GM18520 (cell line): ENCODE measurements at regions not wholly inside any gene's neighbourhood (a gene's known extent, or its start where the extent isn't known, plus 50 kb on each side); places are given as distances from the start of the nearest gene placed in this dataset.
"Not testable (repeated sequence)": the region's sequence is repeated elsewhere in the genome, so short reads cannot be mapped to it uniquely, and the experiment has no call there.

ENCODE experiments used
- ATAC-seq: cut with Tn5 transposase; IDR thresholded peaks from one replicate; pipeline ENCODE4 v1.9.1; 2021; ENCODE audit not compliant: unreplicated experiment

DNA sequence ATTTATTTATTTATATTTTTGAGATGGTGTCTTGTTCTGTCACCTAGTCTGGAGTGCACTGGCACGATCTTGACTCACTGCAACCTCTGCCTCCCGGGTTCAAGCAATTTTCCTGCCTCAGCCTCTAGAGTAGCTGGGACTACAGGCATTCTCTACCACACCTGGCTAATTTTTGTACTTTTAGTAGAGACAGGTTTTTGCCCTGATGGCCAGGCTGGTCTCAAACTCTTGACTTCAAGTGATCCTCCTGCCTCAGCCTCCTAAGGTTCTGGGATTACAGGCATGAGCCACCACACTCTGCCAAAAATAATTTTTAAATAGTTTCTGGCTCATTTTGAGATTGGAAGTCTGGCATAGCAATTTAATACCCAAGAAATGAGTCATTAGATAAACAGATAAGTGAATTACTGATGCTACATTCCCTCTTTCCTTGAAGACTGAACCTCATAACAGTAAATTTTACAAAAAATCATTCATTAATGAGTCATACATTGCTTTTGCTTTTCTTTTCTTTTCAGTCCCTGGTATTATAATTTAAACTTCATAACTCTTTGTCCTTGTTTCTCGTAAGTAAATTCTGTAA is 881.6 kb upstream of the PIK3C3 start:
- ATAC-seq: no peak

DNA sequence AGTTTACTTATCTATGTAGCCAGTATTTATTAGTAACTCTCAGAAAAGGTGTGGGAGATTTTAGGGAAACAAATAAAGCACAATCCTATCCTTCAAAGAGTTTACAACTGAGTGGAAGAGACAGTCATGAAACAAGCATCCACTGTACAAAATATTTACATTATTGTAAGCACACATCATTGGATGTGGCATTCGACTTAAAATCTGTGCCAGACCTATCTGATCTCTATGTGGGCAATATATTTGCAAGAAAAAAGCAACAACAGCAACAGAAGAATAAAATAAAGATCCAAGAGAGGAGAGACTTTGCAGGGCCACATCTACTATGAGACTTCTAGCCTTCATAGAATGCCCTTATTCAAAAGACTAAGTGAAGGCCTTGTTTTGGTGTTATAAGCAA is 882.1 kb upstream of the PIK3C3 start:
- no peak for ATAC-seq

DNA sequence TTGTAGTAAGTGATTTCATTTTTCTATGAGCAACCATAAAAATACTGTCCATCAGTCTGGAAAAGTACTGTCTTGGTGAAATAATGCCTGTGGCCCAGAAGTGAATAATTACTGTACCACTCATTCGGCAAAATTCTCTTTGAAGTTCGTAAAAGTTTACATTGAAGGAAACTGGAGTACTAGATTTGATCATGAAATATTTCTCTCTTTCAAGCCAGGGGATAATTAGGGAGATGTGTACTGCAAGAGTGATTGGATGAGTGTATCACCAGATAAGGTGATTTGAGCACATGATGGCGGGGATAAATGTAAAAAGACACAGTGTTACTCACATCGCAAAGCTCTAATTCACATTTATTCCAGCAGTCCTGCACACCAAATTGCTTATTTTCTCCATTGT is 883.2 kb upstream of the PIK3C3 start:
- ATAC-seq: no peak

DNA sequence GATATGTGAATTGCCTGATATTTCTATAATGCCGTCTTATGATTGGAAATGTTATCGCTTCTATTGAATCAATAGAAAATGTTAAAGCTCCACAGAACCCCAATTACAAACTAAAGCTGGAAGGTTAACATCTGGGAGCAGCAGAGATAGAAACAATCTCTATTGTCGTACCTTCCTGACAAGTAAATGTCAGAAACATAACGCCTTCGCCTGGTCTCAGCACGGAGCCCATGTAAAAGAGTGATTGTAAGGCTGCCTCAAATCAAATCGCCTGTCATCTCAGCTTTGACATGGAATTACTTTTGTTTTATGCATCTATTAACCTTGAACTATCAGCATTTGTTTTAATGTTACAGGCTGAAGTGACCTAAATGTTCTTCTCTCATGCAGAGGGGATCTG is 885.9 kb upstream of the PIK3C3 start:
- no peak for ATAC-seq

DNA sequence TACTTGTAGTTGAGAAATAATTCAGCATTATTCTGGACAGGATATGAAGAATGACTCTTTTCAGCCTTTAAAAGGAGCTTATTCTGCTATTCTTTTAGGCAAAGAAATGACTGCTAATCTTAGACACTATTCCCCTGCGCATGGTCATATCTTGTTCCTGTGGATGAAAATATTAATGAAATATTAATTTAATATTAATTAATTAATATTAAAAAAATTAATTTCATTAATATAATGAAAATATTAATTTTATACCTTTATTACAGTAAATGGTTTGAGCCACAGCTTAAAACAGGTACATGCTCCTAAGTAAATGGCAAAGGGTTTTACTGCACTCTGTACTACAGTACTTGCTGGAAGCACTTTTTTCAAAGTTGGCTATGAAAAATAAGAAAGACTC is 890.1 kb upstream of the PIK3C3 start:
- ATAC-seq: no peak

DNA sequence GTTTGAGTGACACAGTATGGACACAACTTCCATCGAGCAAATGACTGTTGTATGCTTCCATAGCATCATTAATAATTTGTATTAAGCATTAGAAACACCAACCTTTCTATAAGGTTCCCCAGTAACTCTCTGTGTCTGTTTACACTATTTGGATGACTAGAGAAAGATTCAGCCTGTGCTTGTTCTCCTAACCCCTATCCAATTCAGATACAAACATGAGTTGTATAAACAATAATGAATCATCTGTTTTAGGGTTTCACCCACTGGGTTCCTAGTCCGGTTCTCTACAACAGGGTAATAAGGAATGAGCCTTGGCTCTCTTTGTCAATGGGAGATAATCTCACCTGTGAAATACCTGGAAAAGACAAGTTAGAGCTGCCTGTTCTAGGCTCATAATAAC is 894.1 kb upstream of the PIK3C3 start:
- ATAC-seq: no peak

DNA sequence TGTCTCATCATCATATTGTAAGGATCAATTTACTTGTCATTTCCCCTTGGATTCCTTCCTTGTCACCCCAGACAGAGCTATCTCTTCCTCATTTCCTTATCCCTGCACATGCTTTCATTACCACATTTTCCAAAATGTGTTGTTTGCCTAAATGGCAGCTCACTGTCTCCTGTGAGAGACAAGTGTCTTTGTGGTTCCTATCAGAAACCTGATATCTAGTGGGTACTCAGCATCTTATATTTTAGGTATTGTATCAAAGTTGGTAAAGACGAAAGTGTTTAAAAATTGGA is 896.0 kb upstream of the PIK3C3 start:
- ATAC-seq: no peak

DNA sequence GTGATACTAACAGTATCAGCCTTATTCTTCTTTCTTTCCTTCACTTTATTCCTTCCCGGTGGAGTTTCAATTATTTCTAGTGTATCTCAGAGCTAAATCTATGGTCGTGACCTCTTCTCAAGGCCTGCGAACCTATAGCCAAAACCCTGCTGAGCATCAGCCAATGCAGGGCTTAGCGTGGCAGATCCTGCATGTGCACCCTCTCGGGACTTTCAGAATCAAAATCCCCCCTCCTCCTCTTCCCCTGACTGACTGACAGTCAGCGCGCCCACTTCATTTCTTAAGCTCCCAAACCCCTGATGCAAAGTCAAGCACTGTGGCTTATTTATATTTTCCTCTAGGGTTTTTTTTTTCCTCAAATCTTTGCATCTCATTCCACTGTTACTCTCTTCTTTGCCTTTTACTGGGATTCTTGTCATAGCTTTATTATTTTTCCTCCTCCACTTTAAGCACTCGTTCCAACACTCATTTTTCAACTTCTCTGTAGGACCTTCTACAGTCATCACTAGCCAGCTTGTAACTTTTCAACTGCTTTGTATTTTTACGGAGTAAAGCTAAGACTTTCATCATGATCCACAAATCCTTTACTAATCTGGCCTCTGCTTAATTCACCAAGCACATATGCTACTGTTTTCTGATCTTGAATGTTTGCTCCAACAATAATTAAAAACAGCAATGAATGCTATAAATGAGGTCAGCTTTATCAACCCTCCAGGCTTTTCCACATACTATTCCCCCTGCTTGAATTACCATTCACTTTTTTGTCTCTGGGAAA is 896.5 kb upstream of the PIK3C3 start:
- no peak for ATAC-seq

DNA sequence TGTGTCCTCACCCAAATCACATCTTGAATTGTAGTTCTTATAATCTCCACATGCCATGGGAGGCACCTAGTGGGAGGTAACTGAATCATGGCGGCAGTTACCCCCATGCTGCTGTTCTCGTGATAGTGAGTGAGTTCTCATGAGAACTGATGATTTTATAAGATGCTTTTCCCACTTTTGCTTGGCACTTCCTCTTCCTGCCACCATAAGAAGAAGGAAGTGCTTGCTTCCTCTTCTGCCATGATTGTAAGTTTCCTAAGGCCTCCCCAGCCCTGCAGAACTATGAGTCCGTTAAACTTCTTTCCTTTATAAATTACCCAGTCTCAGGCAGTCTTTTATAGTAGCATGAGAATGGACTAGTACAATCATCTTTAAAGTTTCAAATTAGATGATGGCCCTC is 902.4 kb upstream of the PIK3C3 start:
- ATAC-seq: no peak

DNA sequence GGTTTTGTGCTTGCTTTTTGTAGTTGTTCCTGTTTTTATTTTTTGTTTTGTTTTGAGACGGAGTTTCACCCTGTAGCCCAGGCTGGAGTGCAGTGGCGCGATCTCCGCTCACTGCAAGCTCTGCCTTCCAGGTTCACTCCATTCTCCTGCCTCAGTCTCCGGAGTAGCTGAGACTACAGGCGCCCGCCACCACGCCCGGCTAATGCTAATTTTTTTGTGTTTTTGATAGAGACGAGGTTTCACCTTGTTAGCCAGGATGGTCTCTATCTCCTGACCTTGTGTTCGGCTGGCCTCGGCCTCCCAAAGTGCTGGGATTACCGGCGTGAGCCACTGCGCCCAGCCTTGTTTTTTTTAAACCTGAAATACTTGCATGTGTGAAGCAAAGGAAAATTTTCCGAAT is 908.8 kb upstream of the PIK3C3 start:
- ATAC-seq: not testable (repeated sequence)

DNA sequence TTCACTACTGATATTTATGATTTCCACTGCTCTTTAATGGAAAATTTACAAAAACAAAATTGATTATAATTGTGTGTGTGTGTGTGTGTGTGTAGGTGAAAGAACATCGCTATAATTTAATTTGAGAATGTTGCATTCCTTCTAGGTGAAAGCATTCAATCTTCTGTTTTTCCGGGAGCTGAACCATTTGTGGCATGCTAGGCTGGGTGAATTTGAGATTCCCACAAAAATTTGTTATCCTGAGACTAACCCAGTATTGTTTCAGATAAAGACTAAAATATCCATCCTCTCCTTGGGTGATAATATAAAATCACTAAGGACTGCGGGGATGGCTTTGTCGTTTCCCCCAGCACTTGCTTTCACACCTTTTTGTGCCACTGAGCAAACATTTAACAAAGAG is 911.2 kb upstream of the PIK3C3 start:
- ATAC-seq: no peak

DNA sequence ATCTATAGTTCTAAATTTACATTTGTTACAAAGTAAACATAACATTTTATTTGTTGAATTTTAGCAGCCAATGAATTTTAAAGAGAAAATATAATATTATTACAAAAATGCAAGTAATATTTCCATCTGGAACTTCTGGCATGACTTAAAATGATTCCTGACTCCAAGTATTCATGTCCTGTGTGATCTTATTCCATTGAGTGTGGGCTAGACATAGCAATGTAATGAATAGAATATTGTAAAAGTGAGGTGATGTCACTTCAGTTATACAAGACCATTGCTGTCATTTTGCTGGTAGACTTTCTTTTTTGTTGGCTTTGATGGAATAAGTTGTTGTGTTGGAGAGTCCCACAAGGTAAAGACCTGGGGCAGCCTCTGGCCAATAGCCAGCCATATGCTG is 912.2 kb upstream of the PIK3C3 start:
- ATAC-seq: no peak

DNA sequence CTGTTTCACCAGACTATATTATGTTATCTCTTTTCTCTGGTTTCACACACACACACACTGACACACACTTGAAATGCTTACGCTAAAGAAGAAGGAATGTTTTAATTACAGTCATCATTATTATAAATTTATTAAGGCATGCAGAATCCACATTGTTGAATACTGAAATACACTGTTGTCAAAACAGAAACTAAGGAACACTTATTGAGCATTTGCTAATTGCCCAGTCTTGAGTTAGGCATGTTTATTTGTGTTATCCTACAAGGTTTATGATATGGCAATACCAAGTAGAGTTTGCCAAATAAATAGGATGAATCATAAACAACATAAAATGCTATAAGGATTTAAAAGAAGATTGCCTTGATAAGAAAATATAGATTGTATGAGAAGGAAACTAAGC is 917.0 kb upstream of the PIK3C3 start:
- no peak for ATAC-seq

DNA sequence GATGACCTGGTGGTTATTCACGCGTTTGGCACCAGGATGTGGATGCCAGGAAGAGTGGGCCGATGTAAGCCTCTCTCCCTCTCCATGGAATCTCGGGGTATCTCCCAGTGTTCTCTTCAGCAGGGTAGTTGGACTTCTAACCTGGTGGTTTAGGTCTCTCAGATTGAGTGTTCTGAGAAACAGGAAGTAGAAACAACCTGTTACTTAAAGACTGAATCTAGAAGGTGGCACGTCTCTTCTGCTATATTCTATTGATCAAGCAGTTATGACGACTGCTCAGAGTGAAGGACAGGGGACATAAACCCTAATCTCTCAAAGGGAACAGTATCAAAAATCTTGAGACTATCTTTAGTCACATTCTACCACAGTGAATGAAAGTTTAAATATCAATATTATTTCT is 918.7 kb upstream of the PIK3C3 start:
- ATAC-seq: no peak

DNA sequence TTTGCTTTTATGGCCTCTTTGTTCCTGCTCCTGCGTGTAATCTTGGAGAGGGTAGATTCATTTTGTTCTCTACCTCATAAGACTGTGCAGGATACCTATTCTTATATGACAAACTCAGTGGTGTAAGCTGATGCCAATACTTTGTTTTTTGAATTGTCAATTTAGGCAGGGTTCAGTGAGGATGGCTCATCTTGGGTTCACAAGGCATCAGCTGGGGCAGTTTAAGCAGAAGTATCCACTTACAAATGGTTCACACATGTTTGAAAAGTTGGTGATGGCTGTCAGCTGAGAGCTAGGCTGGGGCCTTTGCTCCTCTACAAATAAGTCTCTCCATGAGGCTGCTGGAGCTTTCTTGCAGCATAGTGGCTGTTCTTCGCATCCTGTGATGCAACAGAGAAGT is 920.6 kb upstream of the PIK3C3 start:
- no peak for ATAC-seq

DNA sequence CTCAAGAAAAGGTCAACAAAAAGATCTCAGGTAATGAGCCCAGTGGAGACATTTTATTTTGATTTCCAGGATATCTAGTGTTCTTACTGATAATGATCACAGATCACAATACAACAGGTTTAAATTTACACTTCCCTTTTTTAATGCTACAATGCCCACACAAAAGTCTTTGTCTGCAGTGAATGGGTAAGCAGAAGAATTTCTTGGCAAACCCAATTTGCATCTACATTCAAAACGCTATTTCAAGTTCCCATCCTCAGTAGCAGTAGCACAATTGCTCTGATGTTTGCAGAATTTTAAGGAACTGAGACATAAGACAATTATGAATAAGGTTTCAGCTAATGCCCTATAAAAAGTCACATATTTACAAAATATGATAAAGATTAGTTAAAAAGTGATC is 929.4 kb upstream of the PIK3C3 start:
- no peak for ATAC-seq

DNA sequence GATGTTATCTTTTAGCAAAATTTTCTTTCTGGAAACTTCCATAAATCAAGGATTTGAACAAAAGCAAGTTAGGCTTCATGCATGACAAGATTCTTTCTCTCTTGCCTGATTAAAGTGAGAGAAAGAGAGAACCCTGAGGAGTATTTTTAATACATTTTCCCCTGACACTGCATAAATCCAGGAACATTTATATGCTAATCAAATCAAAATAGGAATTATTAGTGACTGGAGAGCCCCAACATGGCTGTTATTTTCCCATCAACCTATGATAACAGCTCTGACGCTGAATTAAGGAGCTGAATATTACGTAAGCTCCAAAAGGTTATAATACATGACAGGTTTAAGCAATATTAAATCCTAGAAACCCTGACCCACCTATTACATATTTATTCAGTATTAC is 930.2 kb upstream of the PIK3C3 start:
- no peak for ATAC-seq

DNA sequence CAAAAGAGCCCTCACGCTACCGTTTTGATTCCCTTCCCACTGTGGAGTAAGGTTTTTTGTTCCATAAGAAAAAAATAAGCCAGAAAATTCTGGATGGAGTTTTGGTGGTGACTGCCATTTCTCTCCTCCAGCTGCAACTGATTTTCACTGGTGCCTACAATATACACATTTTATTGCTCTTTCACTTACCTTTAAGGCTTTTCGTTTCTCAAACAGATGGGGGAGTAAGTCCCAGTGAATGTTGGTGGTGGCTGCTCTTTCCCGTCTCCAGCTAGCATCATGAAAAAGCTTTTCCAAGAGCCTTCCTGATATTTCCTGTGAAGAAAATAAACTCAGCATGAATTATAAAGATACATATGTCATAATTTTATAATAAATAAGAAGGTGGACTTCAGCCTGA is 932.5 kb upstream of the PIK3C3 start:
- ATAC-seq: no peak

DNA sequence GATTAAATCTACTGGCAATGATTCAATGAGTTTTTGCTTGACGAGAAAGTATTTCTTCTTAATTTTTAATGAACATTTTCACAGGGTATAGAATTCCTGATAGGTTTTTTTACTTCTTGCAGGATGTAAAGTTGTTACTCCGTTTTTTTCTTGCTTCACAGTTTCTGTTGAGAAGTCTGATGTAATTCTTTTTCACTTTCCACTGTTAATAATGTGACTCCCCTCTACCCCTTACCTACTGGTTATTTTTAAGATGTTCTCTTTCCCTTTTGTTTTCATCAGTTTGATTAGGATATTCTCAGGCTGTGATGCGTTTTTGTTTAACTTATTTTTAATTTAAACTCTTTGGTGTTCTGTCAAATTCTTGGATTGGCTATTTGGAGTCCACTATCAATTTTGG is 933.9 kb upstream of the PIK3C3 start:
- ATAC-seq: no peak

DNA sequence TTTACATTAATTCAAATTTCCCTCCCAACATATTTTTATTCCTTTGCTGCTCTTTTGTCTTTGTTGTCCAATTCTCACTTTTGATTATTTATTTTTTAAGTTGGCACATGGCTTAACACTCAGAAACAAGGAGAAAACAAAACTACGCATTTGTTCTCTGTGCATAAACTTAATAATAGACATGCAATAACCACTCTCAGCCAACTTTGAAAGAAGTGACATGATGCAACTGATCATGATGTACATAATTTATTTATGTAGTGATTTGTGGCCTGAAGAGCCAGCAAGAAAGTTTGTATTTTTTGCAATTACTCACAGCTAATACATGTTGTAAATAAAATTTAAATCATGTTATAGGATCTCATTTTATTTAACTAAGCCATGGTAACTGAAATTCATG is 942.8 kb upstream of the PIK3C3 start:
- no peak for ATAC-seq

DNA sequence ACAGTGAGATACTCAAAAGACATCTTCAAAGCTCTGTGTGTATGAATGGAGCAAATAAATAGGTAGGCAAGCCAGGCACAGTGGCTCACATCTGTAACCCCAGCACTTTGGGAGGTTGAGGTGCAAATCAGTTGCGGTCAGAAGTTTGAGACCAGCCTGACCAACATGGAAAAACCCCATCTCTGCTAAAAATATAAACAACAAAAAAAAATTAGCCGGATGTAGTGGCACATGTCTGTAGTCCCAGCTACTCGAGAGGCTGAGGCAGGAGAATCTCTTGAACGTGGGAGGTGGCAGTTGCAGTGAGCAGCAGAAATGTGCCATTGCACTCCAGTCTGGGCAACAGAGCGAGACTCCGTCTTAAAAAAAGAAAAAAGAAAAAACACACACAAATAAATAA is 945.1 kb upstream of the PIK3C3 start:
- ATAC-seq: no peak

DNA sequence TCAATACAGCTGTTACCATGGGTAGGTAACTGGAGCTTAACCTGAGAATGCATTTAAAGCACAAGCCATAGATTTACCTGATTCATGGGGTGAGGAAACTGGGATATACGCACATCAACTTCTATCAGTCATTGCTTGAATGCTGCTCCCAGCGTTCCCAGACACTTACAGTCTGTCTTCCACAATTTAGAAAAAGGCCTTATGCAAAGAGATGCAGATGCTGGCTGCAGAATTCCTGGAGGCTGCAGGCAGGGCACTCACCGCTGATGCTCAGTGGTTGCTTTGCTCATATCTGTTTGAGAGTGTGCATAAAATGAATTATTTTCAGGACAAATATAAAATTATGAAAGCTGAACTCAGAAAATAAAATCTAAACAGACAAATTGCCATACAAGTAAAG is 950.7 kb upstream of the PIK3C3 start:
- ATAC-seq: no peak

DNA sequence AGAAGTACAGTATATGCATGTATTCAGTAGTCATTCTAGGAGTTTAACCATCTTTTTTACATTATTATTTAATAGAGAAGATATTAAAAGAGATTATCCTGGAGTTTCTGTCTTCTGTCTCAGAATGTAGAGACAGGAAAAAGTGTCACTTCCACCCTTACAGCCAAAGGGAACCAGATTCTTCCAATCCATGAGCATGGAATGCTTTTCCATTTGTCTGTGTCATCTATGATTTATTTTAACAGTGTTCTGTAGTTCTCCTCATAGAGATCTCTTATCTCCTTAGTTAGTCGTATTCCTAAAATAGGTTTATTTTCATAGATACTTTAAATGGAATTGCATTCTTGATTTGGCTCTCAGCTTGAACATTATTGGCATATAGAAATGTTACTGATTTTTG is 959.5 kb upstream of the PIK3C3 start:
- no peak for ATAC-seq
